Pancreas (tissue), 10 donors: ENCODE measurements at regions not wholly inside any gene's neighbourhood (a gene's known extent, or its start where the extent isn't known, plus 50 kb on each side); places are given as distances from the start of the nearest gene placed in this dataset.

Experiments
- ATAC-seq, 4 donors: fragments of 200-7000 bp; cut with Tn5 transposase; one replicate each; pipeline versions ENCODE4 v1.8.0 to v1.9.1; 2020; ENCODE audit warnings: mild to moderate bottlenecking in 4 of 4, moderate library complexity in 4 of 4
- DNase-seq, 6 donors: peaks; one replicate each; pipeline ENCODE4 v3.0.0-alpha.2; 2020
- FAIRE-seq: peaks from 2 replicates; lab custom pipeline; 2012; peaks lifted over from hg19 to GRCh38; lab: Jason Lieb, UNC
- H3K27ac ChIP-seq, 4 donors: fragments of 200-600 bp; sonication (generic); 1 replicate in 3 of 4; 2 replicates in 1 of 4; pipeline versions ENCODE4 v1.5.0 to v1.8.0; 2020
- H3K27me3 ChIP-seq, 4 donors: fragments of 200-600 bp; one replicate each; pipeline ENCODE4 v1.8.0; 2021
- H3K36me3 ChIP-seq, 3 donors: fragments of 200-600 bp; sonication (generic) in 1 of 3; one replicate each; pipeline versions ENCODE4 v1.5.0 to v1.8.0; 2020 to 2021
- H3K4me1 ChIP-seq, 3 donors: fragments of 200-600 bp; one replicate each; pipeline ENCODE4 v1.8.0; 2021
- H3K4me3 ChIP-seq, 4 donors: fragments of 200-600 bp; sonication (generic) in 2 of 4; one replicate each; pipeline versions ENCODE4 v1.5.0 to v1.8.0; 2020 to 2021
- H3K9me3 ChIP-seq, 4 donors: fragments of 200-600 bp; one replicate each; pipeline ENCODE4 v1.8.0; 2021
- CTCF ChIP-seq, 4 donors: fragments of 200-600 bp; sonication (generic) in 3 of 4; IDR thresholded peaks; one replicate each; pipeline versions ENCODE4 v1.5.0 to v1.8.0; 2021; ENCODE audit warnings: antibody characterized with exemption in 4 of 4
- WGBS, 2 donors: extraction: QIAGEN DNeasy Blood & Tissue Kit; methylation state at CpG; one replicate each; pipeline ENCODE4 v1.1.7; 2013; 5-methylcytosine and 5-hydroxymethylcytosine counted together
- intact Hi-C, 3 donors: fragments of 100-400 bp; cut with DNase I; formaldehyde crosslinking; loops; one replicate each; pipeline versions ENCODE4 v1.11.1 to v1.14.2; 2022
- donor health status: healthy with polysubstance abuse.
- donor health status: DM: no; HTN: no; CAD: no; lungs with moderate emphysema.
- donor health status: DM: no; HTN: no; CAD: no.
- donor health status: control.
- donor health status: control.
- donor health status: Bipolar disorder and iron deficiency.
- donor health status: DM: yes; HTN: yes; CAD: no.
- donor health status: DM: no; HTN: no; CAD: no.
- donor health status: DM: no; HTN: no; CAD: no.
- donor health status: DM: yes; HTN: yes; CAD: no.

DNA sequence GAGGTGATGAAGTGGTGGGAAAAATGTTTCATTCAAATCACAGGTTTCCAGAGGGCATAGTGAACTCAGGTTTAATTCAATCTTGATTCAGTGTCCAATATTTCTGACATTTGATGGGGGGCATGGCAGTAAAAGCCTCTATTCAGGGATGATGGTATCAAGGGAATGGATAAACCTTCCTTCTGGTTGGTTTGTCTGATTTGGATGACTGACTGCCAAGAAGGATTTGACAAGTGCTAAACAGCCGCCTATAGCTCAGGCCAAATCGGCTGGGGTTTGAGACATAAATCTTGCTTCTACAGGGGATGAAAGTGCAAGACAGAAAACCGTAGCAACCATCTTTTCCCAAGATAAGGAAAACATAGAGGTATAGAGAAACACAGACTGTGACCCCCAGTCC, 121.8 kb upstream of the C11orf87 start:
- TF ChIP-seq CTCF (IDR thresholded peaks at IDR 0.05): no peak
- no peak overlapping the region for H3K4me3 ChIP-seq
- FAIRE-seq: no peak
- ATAC-seq: no peak
- H3K27me3 ChIP-seq: no peaks in the 10 kb centered on the region
- no peaks in the 10 kb centered on the region for H3K36me3 ChIP-seq
- intact Hi-C loops: no loop called here
- DNase-seq: no peak
- H3K27ac ChIP-seq: no peak overlapping the region
- WGBS, 2 donors: 62 to 77% methylated on average over 3 of the region's 3 CpGs
- no peaks in the 10 kb centered on the region for H3K9me3 ChIP-seq
- H3K4me1 ChIP-seq: no peaks in the 10 kb centered on the region

DNA sequence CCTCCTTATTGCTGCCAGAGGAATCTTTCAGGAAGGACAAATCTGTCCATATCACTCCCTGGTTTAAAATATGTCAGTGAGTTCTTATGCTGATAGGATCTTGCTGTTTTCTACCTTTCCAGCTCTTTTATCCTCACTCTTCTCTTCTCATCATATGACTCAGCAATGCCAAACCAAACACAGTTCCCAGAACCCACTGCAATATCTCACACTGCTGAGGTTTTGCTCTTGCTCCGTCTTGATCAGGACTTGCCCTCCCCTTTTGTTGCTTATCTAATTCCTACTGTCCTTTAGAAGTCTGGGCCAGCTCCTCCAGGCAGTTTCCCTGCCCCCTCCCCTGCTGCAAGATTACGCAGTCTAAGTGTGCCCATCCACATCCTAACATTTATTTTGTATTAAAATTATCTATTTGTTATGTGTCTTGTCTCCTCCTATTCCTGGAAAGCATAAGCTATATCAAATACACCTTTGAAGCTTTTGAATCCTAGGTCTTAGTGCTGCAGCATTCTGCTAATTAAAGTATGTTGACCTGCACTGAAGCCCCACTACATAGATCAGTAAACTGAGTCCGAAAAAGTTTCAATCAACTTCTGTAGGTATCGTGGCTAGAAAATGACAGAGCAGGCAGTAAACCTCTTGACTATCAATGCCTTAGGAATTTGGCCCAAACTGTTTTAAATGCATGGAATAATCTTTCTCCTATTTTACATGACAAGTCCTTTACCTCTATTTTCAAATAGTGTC, 119.2 kb upstream of the C11orf87 start:
- Histone ChIP-seq H3K27me3 (no peaks in the 10 kb centered on the region), H3K36me3 (no peaks in the 10 kb centered on the region), H3K4me3 (no peak overlapping the region), H3K4me1 (no peaks in the 10 kb centered on the region), H3K27ac (no peak overlapping the region), H3K9me3 (no peaks in the 10 kb centered on the region)
- intact Hi-C loops: no loop called here
- DNase-seq (no peak), FAIRE-seq (no peak), ATAC-seq (no peak)
- no peak for TF ChIP-seq CTCF (IDR thresholded peaks at IDR 0.05)
- WGBS, 2 donors: 62 to 67% methylated on average over 4 of the region's 4 CpGs

- no peak for FAIRE-seq
- WGBS, 2 donors: 33 to 40% methylated on average over 1 of the region's 1 CpG
- Histone ChIP-seq H3K27me3 (no peaks in the 10 kb centered on the region), H3K36me3 (no peaks in the 10 kb centered on the region), H3K4me3 (no peak overlapping the region), H3K4me1 (no peaks in the 10 kb centered on the region), H3K27ac (no peak overlapping the region), H3K9me3 (no peaks in the 10 kb centered on the region)
- intact Hi-C loops: no loop called here
- no peak for TF ChIP-seq CTCF (IDR thresholded peaks at IDR 0.05)
- DNase-seq: no peak
- ATAC-seq: no peak
Measured at GRCh38 chr11:109303342-109303741, 118.6 kb upstream of the C11orf87 start.

GRCh38 chr11:109304159-109304558, 117.8 kb upstream of the C11orf87 start:
- Histone ChIP-seq H3K9me3 (no peaks in the 10 kb centered on the region), H3K36me3 (no peaks in the 10 kb centered on the region), H3K27me3 (no peaks in the 10 kb centered on the region), H3K4me1 (no peaks in the 10 kb centered on the region), H3K27ac (no peak overlapping the region), H3K4me3 (no peak overlapping the region)
- TF ChIP-seq CTCF (IDR thresholded peaks at IDR 0.05): no peak
- ATAC-seq (no peak), FAIRE-seq (no peak), DNase-seq (no peak)
- intact Hi-C loops: no loop called here
- WGBS, 2 donors: 64 to 74% methylated on average over 1 of the region's 1 CpG

DNA sequence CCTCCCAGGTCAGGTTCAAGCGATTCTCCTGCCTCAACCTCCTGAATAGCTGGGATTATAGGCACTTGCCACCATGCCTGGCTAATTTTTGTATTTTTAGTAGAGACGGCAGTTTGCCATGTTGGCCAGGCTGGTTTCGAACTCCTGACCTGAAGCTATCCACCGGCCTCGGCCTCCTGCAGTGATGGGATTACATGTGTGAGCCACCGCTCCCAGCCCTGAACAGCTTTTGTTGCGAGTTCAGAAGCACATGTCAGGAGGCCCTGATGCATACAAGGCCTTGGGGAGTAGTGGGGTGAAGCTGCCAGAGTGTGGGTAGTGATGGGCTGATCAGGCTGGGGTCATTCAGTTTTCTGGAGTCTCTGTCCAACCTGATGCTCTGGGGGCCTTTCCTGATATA, 117.0 kb upstream of the C11orf87 start:
- no peaks in the 10 kb centered on the region for H3K4me1 ChIP-seq
- FAIRE-seq: no peak
- H3K4me3 ChIP-seq: no peak overlapping the region
- no peak overlapping the region for H3K27ac ChIP-seq
- H3K36me3 ChIP-seq: no peaks in the 10 kb centered on the region
- H3K27me3 ChIP-seq: no peaks in the 10 kb centered on the region
- 83 to 89% methylated on average over 7 of the region's 7 CpGs for WGBS, 2 donors
- TF ChIP-seq CTCF (IDR thresholded peaks at IDR 0.05): no peak
- intact Hi-C loops: no loop called here
- no peaks in the 10 kb centered on the region for H3K9me3 ChIP-seq
- DNase-seq: no peak
- ATAC-seq: no peak
